ENCODE measurements at regions not wholly inside any gene's neighbourhood (a gene's known extent, or its start where the extent isn't known, plus 50 kb on each side); places are given as distances from the start of the nearest gene placed in this dataset.

DNA sequence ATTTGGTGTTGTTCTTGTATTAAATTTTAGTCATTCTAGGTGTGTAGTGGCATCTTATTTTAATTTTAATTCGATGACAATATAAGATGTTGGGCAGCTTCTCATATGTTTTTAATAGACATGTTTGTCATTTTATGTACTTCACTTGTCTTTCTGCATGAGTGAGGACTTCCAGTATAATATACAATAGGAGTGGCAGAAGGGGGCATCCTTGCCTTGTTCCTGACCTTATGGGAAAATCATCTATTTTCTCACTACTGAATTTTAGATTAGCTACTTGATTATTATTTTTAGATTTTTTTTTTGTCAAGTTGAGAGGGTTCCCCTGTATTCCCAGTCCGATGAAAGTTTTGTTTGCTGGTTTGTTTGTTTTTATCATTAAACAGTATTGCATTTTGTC lies 495.2 kb upstream of the GRM3 start:
- TF ChIP-seq, protein P1, sequence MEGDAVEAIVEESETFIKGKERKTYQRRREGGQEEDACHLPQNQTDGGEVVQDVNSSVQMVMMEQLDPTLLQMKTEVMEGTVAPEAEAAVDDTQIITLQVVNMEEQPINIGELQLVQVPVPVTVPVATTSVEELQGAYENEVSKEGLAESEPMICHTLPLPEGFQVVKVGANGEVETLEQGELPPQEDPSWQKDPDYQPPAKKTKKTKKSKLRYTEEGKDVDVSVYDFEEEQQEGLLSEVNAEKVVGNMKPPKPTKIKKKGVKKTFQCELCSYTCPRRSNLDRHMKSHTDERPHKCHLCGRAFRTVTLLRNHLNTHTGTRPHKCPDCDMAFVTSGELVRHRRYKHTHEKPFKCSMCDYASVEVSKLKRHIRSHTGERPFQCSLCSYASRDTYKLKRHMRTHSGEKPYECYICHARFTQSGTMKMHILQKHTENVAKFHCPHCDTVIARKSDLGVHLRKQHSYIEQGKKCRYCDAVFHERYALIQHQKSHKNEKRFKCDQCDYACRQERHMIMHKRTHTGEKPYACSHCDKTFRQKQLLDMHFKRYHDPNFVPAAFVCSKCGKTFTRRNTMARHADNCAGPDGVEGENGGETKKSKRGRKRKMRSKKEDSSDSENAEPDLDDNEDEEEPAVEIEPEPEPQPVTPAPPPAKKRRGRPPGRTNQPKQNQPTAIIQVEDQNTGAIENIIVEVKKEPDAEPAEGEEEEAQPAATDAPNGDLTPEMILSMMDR (conservative IDR thresholded peaks at IDR 0.05; ENCODE audit: low read length), result no peak
- no peak for TF ChIP-seq EZH2phosphoT487 (IDR thresholded peaks at IDR 0.05; ENCODE audit: borderline replicate concordance)

Data from Loucy (cell line).